ENCODE measurements at regions not wholly inside any gene's neighbourhood (a gene's known extent, or its start where the extent isn't known, plus 50 kb on each side); places are given as distances from the start of the nearest gene placed in this dataset.

DNA sequence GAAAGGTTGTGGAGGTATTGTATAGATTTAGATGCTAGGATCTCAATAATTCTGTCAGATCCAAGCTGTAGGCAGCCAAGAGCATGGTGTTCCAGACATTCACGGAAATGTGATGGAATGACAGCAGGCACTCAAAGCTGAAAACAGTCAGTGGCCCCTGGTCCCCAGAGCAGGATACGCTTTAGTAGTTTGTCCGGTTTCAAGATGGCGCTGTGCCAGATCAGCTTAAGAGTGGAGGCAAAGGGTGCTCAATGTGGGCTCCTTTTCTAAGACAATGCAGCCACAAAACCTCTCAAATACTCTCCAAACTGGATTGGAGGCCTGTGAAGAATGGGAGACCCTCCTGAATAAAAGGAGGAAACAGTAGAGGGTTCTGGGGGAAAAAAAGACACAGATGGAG is 291.2 kb upstream of the HS3ST1 start:
- peak overlapping the region; percentile 75 for H2AFZ ChIP-seq (ENCODE audit: low read length)
- ATAC-seq (no peak), DNase-seq (no peak)
- ChIA-PET POLR2A (ENCODE audit: unreplicated experiment) (no interaction called here), CTCF (interaction anchor here (1.5 kb wide), 1 partner anchor 85 kb away, joined by 3 read pairs; no protein-coding TSS in a partner anchor)
- peak overlapping the region; percentile 60 for H3K9ac ChIP-seq (ENCODE audit: low read length)
- TF ChIP-seq, protein P1, sequence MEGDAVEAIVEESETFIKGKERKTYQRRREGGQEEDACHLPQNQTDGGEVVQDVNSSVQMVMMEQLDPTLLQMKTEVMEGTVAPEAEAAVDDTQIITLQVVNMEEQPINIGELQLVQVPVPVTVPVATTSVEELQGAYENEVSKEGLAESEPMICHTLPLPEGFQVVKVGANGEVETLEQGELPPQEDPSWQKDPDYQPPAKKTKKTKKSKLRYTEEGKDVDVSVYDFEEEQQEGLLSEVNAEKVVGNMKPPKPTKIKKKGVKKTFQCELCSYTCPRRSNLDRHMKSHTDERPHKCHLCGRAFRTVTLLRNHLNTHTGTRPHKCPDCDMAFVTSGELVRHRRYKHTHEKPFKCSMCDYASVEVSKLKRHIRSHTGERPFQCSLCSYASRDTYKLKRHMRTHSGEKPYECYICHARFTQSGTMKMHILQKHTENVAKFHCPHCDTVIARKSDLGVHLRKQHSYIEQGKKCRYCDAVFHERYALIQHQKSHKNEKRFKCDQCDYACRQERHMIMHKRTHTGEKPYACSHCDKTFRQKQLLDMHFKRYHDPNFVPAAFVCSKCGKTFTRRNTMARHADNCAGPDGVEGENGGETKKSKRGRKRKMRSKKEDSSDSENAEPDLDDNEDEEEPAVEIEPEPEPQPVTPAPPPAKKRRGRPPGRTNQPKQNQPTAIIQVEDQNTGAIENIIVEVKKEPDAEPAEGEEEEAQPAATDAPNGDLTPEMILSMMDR (conservative IDR thresholded peaks at IDR 0.05; ENCODE audit: low read depth, low read length): no peak
- TF ChIP-seq EZH2 (IDR thresholded peaks at IDR 0.05; ENCODE audit: low read length, unreplicated experiment) (no peak), EZH2phosphoT487 (IDR thresholded peaks at IDR 0.05; ENCODE audit: borderline replicate concordance, low read length) (no peak)
- H3K4me2 ChIP-seq (ENCODE audit: low read length): peak overlapping the region; percentile 30; the same call in 1 of the 2 replicates
- H3K27me3 ChIP-seq (ENCODE audit: low read length): no peaks in the 10 kb centered on the region
- no peaks in the 10 kb centered on the region for H3F3A ChIP-seq (ENCODE audit: low read length, unreplicated experiment)
- H4K20me1 ChIP-seq (ENCODE audit: low read length): no peaks in the 10 kb centered on the region
- H3K9me2 ChIP-seq (replicated peaks; ENCODE audit: low read length): no peaks in the 10 kb centered on the region
- H3K79me2 ChIP-seq (ENCODE audit: low read length): no peaks in the 10 kb centered on the region
- H3K36me3 ChIP-seq (ENCODE audit: low read depth, low read length): no peaks in the 10 kb centered on the region
- peaks cover 14% of the 10 kb centered on the region for H3K4me1 ChIP-seq (ENCODE audit: insufficient read depth, low read length)
- peak overlapping the region; percentile 61 for H3K27ac ChIP-seq (ENCODE audit: low read length)
- no peak overlapping the region for H3K4me3 ChIP-seq (ENCODE audit: low read length)
- H3K9me3 ChIP-seq (ENCODE audit: low read length): no peaks in the 10 kb centered on the region
- no TSS peak for BruUV-seq (replicated peaks)
- intact Hi-C loops (cut with micrococcal nuclease): loop anchor here (1.0 to 5.0 kb wide), 7 partner anchors 21 to 1138 kb away; no protein-coding TSS in a partner anchor

DNA sequence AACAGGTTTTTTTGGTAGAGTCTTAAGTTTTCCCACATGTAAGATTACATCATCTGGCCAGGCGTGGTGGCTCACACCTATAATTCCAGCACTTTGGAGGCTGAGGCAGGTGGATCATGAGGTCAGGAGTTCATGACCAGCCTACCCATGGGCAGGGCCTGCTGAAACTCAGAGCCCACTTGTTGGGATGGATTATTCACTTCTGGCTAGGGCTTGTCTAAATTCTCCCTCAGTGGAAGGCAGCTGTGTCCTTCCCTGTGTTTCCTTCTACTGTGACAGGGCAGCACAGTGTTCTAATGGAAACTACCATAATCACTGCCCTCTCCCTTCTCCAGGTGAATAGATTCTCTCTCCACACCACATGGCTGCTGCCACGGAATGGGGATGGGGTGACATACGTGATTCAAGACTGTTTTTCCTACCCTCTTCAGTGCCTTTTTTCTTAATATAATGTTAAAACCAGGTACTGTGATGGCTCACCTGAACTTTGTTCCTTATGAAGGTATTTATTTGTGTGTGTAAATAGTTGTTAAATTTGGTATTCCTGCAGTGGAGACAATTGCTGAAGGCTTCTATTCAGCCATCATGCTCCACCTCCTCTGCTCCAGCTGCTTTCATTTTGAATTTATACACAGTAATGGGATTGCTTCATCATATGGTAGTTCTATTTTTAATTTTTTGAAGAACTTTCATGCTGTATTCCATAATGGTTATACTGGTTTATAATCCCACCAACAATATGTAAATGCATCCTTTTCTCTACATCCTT is 287.2 kb upstream of the HS3ST1 start:
- H2AFZ ChIP-seq (ENCODE audit: low read length): no peak overlapping the region
- no peak overlapping the region for H3K4me3 ChIP-seq (ENCODE audit: low read length)
- H4K20me1 ChIP-seq (ENCODE audit: low read length): no peaks in the 10 kb centered on the region
- H3K79me2 ChIP-seq (ENCODE audit: low read length): no peaks in the 10 kb centered on the region
- intact Hi-C loops (cut with micrococcal nuclease): no loop called here
- no peak overlapping the region for H3K27ac ChIP-seq (ENCODE audit: low read length)
- CTCF ChIA-PET: no interaction called here
- no peak overlapping the region for H3K4me2 ChIP-seq (ENCODE audit: low read length)
- no peaks in the 10 kb centered on the region for H3K27me3 ChIP-seq (ENCODE audit: low read length)
- no peaks in the 10 kb centered on the region for H3K9me3 ChIP-seq (ENCODE audit: low read length)
- BruUV-seq (replicated peaks): no TSS peak
- H3K9ac ChIP-seq (ENCODE audit: low read length): no peak overlapping the region
- no peaks in the 10 kb centered on the region for H3F3A ChIP-seq (ENCODE audit: low read length, unreplicated experiment)
- no peaks in the 10 kb centered on the region for H3K36me3 ChIP-seq (ENCODE audit: low read depth, low read length)
- no peaks in the 10 kb centered on the region for H3K9me2 ChIP-seq (replicated peaks; ENCODE audit: low read length)
- ATAC-seq: no peak
- no peak for TF ChIP-seq EZH2 (IDR thresholded peaks at IDR 0.05; ENCODE audit: low read length, unreplicated experiment)
- TF ChIP-seq EZH2phosphoT487 (IDR thresholded peaks at IDR 0.05; ENCODE audit: borderline replicate concordance, low read length): no peak
- TF ChIP-seq, protein P1 (conservative IDR thresholded peaks at IDR 0.05; ENCODE audit: low read depth, low read length): no peak
- DNase-seq: no peak
- peaks cover 10% of the 10 kb centered on the region for H3K4me1 ChIP-seq (ENCODE audit: insufficient read depth, low read length)
- POLR2A ChIA-PET (ENCODE audit: unreplicated experiment): no interaction called here

DNA sequence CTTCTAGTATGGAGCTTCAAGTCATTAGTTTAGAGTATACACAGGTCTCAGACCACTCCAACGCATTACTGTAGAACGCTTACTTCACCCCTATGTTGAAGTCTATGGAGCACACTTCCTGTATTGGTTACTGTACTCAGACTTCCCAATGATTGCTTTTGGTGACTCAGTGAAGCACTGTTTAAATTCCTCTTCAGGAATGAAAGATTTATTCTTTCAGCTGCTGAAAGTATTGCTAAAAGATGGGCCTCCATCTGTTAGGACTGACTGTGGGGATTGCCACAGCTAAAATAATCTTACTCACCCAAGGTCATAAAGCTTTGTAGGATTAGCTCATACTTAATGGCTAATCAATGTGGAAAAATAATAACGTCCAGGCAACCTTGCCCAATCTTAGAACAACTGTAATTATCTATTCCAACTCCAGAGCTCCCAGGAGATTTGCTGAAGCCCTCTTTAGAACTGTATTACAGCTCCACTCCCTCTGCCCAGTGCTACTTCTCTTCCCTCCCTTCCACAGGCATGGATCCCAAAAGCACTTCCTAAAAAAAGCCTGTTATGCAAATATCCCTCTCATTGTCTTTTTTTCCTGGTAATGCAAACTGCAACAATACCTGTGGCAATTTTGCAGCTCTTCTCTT is 281.9 kb upstream of the HS3ST1 start:
- no peak for ATAC-seq
- ChIA-PET CTCF (no interaction called here), POLR2A (ENCODE audit: unreplicated experiment) (no interaction called here)
- no peak for DNase-seq
- H2AFZ ChIP-seq (ENCODE audit: low read length): no peak overlapping the region
- BruUV-seq (replicated peaks): no TSS peak
- no peaks in the 10 kb centered on the region for H3K27me3 ChIP-seq (ENCODE audit: low read length)
- H3K4me3 ChIP-seq (ENCODE audit: low read length): no peak overlapping the region
- no peaks in the 10 kb centered on the region for H3F3A ChIP-seq (ENCODE audit: low read length, unreplicated experiment)
- H4K20me1 ChIP-seq (ENCODE audit: low read length): no peaks in the 10 kb centered on the region
- H3K4me1 ChIP-seq (ENCODE audit: insufficient read depth, low read length): 0 out of 2 replicates have a peak, but pooled peaks cover 3% of the 10 kb centered on the region
- H3K36me3 ChIP-seq (ENCODE audit: low read depth, low read length): no peaks in the 10 kb centered on the region
- H3K79me2 ChIP-seq (ENCODE audit: low read length): no peaks in the 10 kb centered on the region
- no peak overlapping the region for H3K9ac ChIP-seq (ENCODE audit: low read length)
- TF ChIP-seq EZH2phosphoT487 (IDR thresholded peaks at IDR 0.05; ENCODE audit: borderline replicate concordance, low read length) (no peak), EZH2 (IDR thresholded peaks at IDR 0.05; ENCODE audit: low read length, unreplicated experiment) (no peak)
- TF ChIP-seq, protein P1 (conservative IDR thresholded peaks at IDR 0.05; ENCODE audit: low read depth, low read length): no peak
- H3K9me2 ChIP-seq (replicated peaks; ENCODE audit: low read length): no peaks in the 10 kb centered on the region
- H3K27ac ChIP-seq (ENCODE audit: low read length): no peak overlapping the region
- intact Hi-C loops (cut with micrococcal nuclease): no loop called here
- H3K9me3 ChIP-seq (ENCODE audit: low read length): no peaks in the 10 kb centered on the region
- no peak overlapping the region for H3K4me2 ChIP-seq (ENCODE audit: low read length)

Data from PC-3 (cell line).